GM19239 (cell line): ENCODE measurements at regions not wholly inside any gene's neighbourhood (a gene's known extent, or its start where the extent isn't known, plus 50 kb on each side); places are given as distances from the start of the nearest gene placed in this dataset.

ENCODE experiments used
- DNase-seq: peaks from one replicate; pipeline ENCODE4 v3.0.0; 2011; ENCODE audit warnings: low spot score; ENCODE audit not compliant: insufficient read length
- FAIRE-seq: peaks from 2 replicates; lab custom pipeline; 2011; peaks lifted over from hg19 to GRCh38; lab: Jason Lieb, UNC

GRCh38 chrY:8151561-8151960 lies 1185.7 kb upstream of the TSPY4 start:
- no peak for DNase-seq
- FAIRE-seq: no peak

- FAIRE-seq: no peak
- no peak for DNase-seq
Observed at GRCh38 chrY:8128578-8128977, 1208.7 kb upstream of the TSPY4 start.

GRCh38 chrY:8125907-8126571 lies 1211.2 kb upstream of the TSPY4 start:
- FAIRE-seq (no peak), DNase-seq (no peak)

GRCh38 chrY:8121825-8122224 lies 1210.3 kb upstream of the AMELY start:
- no peak for DNase-seq
- no peak for FAIRE-seq

GRCh38 chrY:8094429-8094828 lies 1182.9 kb upstream of the AMELY start:
- DNase-seq: no peak
- FAIRE-seq: no peak

GRCh38 chrY:8092926-8093325 lies 1181.4 kb upstream of the AMELY start:
- FAIRE-seq: no peak
- no peak for DNase-seq

- FAIRE-seq: no peak
- no peak for DNase-seq
Observed at GRCh38 chrY:8085925-8086324, 1174.4 kb upstream of the AMELY start.

- FAIRE-seq: no peak
Observed at GRCh38 chrY:8084192-8084591, 1172.6 kb upstream of the AMELY start.

GRCh38 chrY:8081151-8081550 lies 1169.6 kb upstream of the AMELY start:
- DNase-seq (no peak), FAIRE-seq (no peak)

More at GRCh38 chrY:8084192-8084591, 1172.6 kb upstream of the AMELY start:
- DNase-seq: no peak

GRCh38 chrY:8065220-8065619 lies 1153.7 kb upstream of the AMELY start:
- DNase-seq (no peak), FAIRE-seq (no peak)

GRCh38 chrY:8064500-8064899 lies 1152.9 kb upstream of the AMELY start:
- DNase-seq (no peak), FAIRE-seq (no peak)

GRCh38 chrY:8063973-8064372 lies 1152.4 kb upstream of the AMELY start:
- no peak for DNase-seq
- FAIRE-seq: no peak

- no peak for DNase-seq
- FAIRE-seq: no peak
Observed at GRCh38 chrY:8058613-8059012, 1147.1 kb upstream of the AMELY start.

GRCh38 chrY:8051340-8051739 lies 1139.8 kb upstream of the AMELY start:
- no peak for DNase-seq
- FAIRE-seq: no peak

GRCh38 chrY:8041238-8041637 lies 1129.7 kb upstream of the AMELY start:
- DNase-seq (no peak), FAIRE-seq (no peak)

GRCh38 chrY:8036563-8036962 lies 1125.0 kb upstream of the AMELY start:
- FAIRE-seq: no peak
- no peak for DNase-seq

GRCh38 chrY:8035653-8036052 lies 1124.1 kb upstream of the AMELY start:
- no peak for DNase-seq
- no peak for FAIRE-seq

GRCh38 chrY:8034673-8035072 lies 1123.1 kb upstream of the AMELY start:
- DNase-seq: no peak
- no peak for FAIRE-seq

- FAIRE-seq (no peak), DNase-seq (no peak)
Observed at GRCh38 chrY:8033200-8033599, 1121.6 kb upstream of the AMELY start.

GRCh38 chrY:8020540-8020939 lies 1109.0 kb upstream of the AMELY start:
- FAIRE-seq (no peak), DNase-seq (no peak)

- DNase-seq (no peak), FAIRE-seq (no peak)
Observed at GRCh38 chrY:8011515-8011914, 1100.0 kb upstream of the AMELY start.

- DNase-seq: no peak
- no peak for FAIRE-seq
Observed at GRCh38 chrY:8004196-8004595, 1092.6 kb upstream of the AMELY start.

- FAIRE-seq: no peak
- no peak for DNase-seq
Observed at GRCh38 chrY:7996726-7997125, 1085.2 kb upstream of the AMELY start.
